ENCODE measurements at regions not wholly inside any gene's neighbourhood (a gene's known extent, or its start where the extent isn't known, plus 50 kb on each side); places are given as distances from the start of the nearest gene placed in this dataset.

- Histone ChIP-seq H3K4me3 (ENCODE audit: low read depth, low read length, poor library complexity, severe bottlenecking) (no peak overlapping the region), H3K27ac (ENCODE audit: low read depth, low read length, poor library complexity, severe bottlenecking) (no peak overlapping the region), H4K20me1 (ENCODE audit: insufficient read depth, low read length) (no peaks in the 10 kb centered on the region), H3K9me3 (ENCODE audit: low read length) (no peaks in the 10 kb centered on the region), H2AFZ (ENCODE audit: low read length) (no peak overlapping the region), H3K9me2 (ENCODE audit: low read depth, low read length) (no peaks in the 10 kb centered on the region), H3F3A (ENCODE audit: insufficient read depth, low read length) (no peaks in the 10 kb centered on the region), H3K9ac (ENCODE audit: low read length) (no peak overlapping the region), H3K79me2 (ENCODE audit: insufficient read depth, low read length) (no peaks in the 10 kb centered on the region), H3K36me3 (ENCODE audit: insufficient read depth, low read length) (no peaks in the 10 kb centered on the region), H3K4me2 (ENCODE audit: low read length) (no peak overlapping the region), H3K27me3 (ENCODE audit: insufficient read depth, low read length) (no peaks in the 10 kb centered on the region), H3K4me1 (ENCODE audit: insufficient read depth, low read length, severe bottlenecking) (no peaks in the 10 kb centered on the region)
- TF ChIP-seq EZH2 (IDR thresholded peaks at IDR 0.05; ENCODE audit: borderline replicate concordance, low read length): no peak
These were observed 377.4 kb downstream of the GRIN2B start for GRCh38 chr12:13603953-13604352.

- no peak overlapping the region for H3K4me2 ChIP-seq (ENCODE audit: low read length)
- no peak overlapping the region for H2AFZ ChIP-seq (ENCODE audit: low read length)
- no peaks in the 10 kb centered on the region for H3K79me2 ChIP-seq (ENCODE audit: insufficient read depth, low read length)
- no peak overlapping the region for H3K27ac ChIP-seq (ENCODE audit: low read depth, low read length, poor library complexity, severe bottlenecking)
- H3F3A ChIP-seq (ENCODE audit: insufficient read depth, low read length): no peaks in the 10 kb centered on the region
- H3K9me3 ChIP-seq (ENCODE audit: low read length): no peaks in the 10 kb centered on the region
- no peaks in the 10 kb centered on the region for H3K9me2 ChIP-seq (ENCODE audit: low read depth, low read length)
- no peak overlapping the region for H3K9ac ChIP-seq (ENCODE audit: low read length)
- H3K27me3 ChIP-seq (ENCODE audit: insufficient read depth, low read length): no peaks in the 10 kb centered on the region
- no peak for TF ChIP-seq CTCF (IDR thresholded peaks at IDR 0.05; ENCODE audit: low read length)
- H4K20me1 ChIP-seq (ENCODE audit: insufficient read depth, low read length): no peaks in the 10 kb centered on the region
- no peaks in the 10 kb centered on the region for H3K4me1 ChIP-seq (ENCODE audit: insufficient read depth, low read length, severe bottlenecking)
- H3K36me3 ChIP-seq (ENCODE audit: insufficient read depth, low read length): no peaks in the 10 kb centered on the region
- no peak overlapping the region for H3K4me3 ChIP-seq (ENCODE audit: low read depth, low read length, poor library complexity, severe bottlenecking)
These were observed 379.2 kb downstream of the GRIN2B start for GRCh38 chr12:13602172-13602571.

GRCh38 chr12:13599176-13599575 is 382.2 kb downstream of the GRIN2B start:
- Histone ChIP-seq H3K9me3 (ENCODE audit: low read length) (no peaks in the 10 kb centered on the region), H3K9me2 (ENCODE audit: low read depth, low read length) (no peaks in the 10 kb centered on the region), H3K4me3 (ENCODE audit: low read depth, low read length, poor library complexity, severe bottlenecking) (no peak overlapping the region), H4K20me1 (ENCODE audit: insufficient read depth, low read length) (no peaks in the 10 kb centered on the region), H3F3A (ENCODE audit: insufficient read depth, low read length) (no peaks in the 10 kb centered on the region), H3K4me2 (ENCODE audit: low read length) (no peak overlapping the region), H3K27ac (ENCODE audit: low read depth, low read length, poor library complexity, severe bottlenecking) (no peak overlapping the region), H3K36me3 (ENCODE audit: insufficient read depth, low read length) (no peaks in the 10 kb centered on the region), H3K9ac (ENCODE audit: low read length) (no peak overlapping the region), H3K4me1 (ENCODE audit: insufficient read depth, low read length, severe bottlenecking) (no peaks in the 10 kb centered on the region), H3K79me2 (ENCODE audit: insufficient read depth, low read length) (no peaks in the 10 kb centered on the region), H3K27me3 (ENCODE audit: insufficient read depth, low read length) (no peaks in the 10 kb centered on the region), H2AFZ (ENCODE audit: low read length) (no peak overlapping the region)
- TF ChIP-seq EZH2 (IDR thresholded peaks at IDR 0.05; ENCODE audit: borderline replicate concordance, low read length) (no peak), CTCF (IDR thresholded peaks at IDR 0.05; ENCODE audit: low read length) (no peak)

GRCh38 chr12:13597837-13598236 is 383.6 kb downstream of the GRIN2B start:
- Histone ChIP-seq H3K4me2 (ENCODE audit: low read length) (no peak overlapping the region), H4K20me1 (ENCODE audit: insufficient read depth, low read length) (no peaks in the 10 kb centered on the region), H3K9me3 (ENCODE audit: low read length) (no peaks in the 10 kb centered on the region), H3K4me1 (ENCODE audit: insufficient read depth, low read length, severe bottlenecking) (no peaks in the 10 kb centered on the region), H3F3A (ENCODE audit: insufficient read depth, low read length) (no peaks in the 10 kb centered on the region), H3K79me2 (ENCODE audit: insufficient read depth, low read length) (no peaks in the 10 kb centered on the region), H3K4me3 (ENCODE audit: low read depth, low read length, poor library complexity, severe bottlenecking) (no peak overlapping the region), H3K36me3 (ENCODE audit: insufficient read depth, low read length) (no peaks in the 10 kb centered on the region), H3K9me2 (ENCODE audit: low read depth, low read length) (no peaks in the 10 kb centered on the region), H2AFZ (ENCODE audit: low read length) (no peak overlapping the region), H3K27ac (ENCODE audit: low read depth, low read length, poor library complexity, severe bottlenecking) (no peak overlapping the region), H3K9ac (ENCODE audit: low read length) (no peak overlapping the region), H3K27me3 (ENCODE audit: insufficient read depth, low read length) (no peaks in the 10 kb centered on the region)
- TF ChIP-seq EZH2 (IDR thresholded peaks at IDR 0.05; ENCODE audit: borderline replicate concordance, low read length): no peak
- TF ChIP-seq CTCF (IDR thresholded peaks at IDR 0.05; ENCODE audit: low read length): no peak

Measured in OCI-LY1 (cell line).